ENCODE measurements at regions not wholly inside any gene's neighbourhood (a gene's known extent, or its start where the extent isn't known, plus 50 kb on each side); places are given as distances from the start of the nearest gene placed in this dataset.

DNA sequence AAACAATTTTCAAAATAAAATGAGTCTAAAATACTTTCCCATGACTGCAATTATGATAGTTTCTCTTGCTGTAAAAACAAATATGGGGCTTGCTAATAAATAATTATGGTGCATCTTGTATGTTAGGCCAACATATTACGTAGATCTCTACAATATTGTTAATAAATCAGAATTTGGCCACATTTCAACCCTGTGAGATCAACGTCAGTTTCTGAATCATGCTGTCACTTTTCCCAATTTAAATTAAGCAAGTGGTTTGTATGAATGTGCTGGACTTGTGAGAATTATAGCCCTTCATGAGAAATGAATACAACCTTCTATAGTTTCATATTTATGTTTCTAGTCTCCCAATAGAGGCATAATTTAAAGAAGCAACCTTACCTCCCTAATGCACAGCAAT is 808.9 kb downstream of the SUCLG1 start:
- DNase-seq (ENCODE audit: low spot score), result no peak
- TF ChIP-seq, protein P1, sequence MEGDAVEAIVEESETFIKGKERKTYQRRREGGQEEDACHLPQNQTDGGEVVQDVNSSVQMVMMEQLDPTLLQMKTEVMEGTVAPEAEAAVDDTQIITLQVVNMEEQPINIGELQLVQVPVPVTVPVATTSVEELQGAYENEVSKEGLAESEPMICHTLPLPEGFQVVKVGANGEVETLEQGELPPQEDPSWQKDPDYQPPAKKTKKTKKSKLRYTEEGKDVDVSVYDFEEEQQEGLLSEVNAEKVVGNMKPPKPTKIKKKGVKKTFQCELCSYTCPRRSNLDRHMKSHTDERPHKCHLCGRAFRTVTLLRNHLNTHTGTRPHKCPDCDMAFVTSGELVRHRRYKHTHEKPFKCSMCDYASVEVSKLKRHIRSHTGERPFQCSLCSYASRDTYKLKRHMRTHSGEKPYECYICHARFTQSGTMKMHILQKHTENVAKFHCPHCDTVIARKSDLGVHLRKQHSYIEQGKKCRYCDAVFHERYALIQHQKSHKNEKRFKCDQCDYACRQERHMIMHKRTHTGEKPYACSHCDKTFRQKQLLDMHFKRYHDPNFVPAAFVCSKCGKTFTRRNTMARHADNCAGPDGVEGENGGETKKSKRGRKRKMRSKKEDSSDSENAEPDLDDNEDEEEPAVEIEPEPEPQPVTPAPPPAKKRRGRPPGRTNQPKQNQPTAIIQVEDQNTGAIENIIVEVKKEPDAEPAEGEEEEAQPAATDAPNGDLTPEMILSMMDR (IDR thresholded peaks at IDR 0.05; ENCODE audit: extremely low read depth, missing control alignments), result no peak

DNA sequence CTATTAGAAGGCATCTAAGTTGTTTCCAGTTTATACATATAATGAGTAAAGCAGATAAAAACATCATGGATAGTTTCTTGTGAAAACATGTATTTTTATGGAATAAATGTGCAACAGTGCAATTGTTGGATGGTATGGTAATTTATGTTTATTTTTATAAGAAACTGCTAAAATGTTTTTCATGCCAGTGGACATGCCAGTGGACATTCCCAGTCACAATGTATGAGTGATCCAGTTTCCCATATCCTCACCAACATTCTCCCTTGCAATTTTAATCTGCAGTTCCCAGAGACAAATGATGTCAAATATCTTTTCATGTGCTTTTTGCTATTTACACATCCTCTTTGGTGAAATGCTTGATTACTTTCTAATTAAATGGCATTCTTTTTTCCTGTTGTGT is 818.6 kb downstream of the SUCLG1 start:
- no peak for DNase-seq (ENCODE audit: low spot score)
- TF ChIP-seq, protein P1 (IDR thresholded peaks at IDR 0.05; ENCODE audit: extremely low read depth, missing control alignments), result no peak

DNA sequence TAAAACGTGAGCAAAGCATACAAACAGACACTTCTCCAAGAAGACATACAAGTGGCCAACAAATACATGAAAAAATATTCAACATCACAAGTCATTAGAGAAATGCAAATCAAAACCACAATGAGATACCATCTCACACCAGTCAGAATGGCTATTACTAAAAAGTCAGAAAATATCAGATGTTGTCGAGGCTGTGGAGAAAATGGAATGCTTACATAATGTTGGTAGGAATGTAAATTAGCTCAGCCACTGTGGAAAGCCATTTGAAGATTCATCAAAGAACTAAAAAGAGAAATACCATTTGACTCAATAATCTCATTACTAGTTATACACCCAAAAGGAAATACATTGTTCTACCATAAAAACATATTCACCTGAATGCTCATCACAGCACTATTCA is 825.7 kb downstream of the SUCLG1 start:
- DNase-seq (ENCODE audit: low spot score), result no peak
- TF ChIP-seq, protein P1 (IDR thresholded peaks at IDR 0.05; ENCODE audit: extremely low read depth, missing control alignments), result no peak

DNA sequence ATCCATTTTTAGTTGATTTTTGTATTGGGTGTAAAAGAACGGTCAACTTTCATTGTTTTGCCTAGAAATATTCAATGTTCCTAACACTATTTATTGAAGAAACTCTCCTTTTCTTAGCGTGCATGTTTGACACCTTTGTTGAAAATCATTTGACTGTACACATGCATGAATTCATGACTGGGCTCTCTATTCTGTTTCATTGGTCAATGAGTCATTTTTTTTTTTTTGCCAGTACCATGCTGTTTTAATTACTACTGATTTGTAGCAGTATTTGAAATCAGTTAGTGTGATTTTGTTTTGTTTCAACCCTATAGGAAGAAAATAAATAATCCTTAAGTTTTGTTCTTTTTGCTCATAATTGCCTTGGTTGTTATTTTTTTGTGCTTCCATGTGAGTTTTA is 828.7 kb downstream of the SUCLG1 start:
- TF ChIP-seq, protein P1 (IDR thresholded peaks at IDR 0.05; ENCODE audit: extremely low read depth, missing control alignments), result no peak
- no peak for DNase-seq (ENCODE audit: low spot score)

DNA sequence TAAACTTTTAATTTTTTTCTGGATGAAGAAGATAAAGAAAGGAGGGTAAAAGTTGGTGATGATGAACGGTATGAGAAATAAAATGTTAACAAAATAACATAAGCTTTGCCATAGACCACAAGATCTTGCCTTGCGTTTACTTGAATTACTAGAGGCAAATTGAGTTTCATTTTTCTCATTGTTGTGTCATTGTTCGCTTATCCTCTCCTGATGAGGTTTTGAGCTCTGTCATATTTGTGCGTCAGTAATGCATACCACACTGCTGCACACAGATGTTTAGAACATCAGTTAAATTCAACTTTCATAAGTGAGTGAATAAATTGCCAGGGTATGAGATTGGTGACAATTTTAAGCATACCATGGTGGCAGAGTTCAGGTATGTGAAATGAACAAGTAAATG is 843.6 kb downstream of the SUCLG1 start:
- TF ChIP-seq, protein P1 (IDR thresholded peaks at IDR 0.05; ENCODE audit: extremely low read depth, missing control alignments), result no peak
- no peak for DNase-seq (ENCODE audit: low spot score)

DNA sequence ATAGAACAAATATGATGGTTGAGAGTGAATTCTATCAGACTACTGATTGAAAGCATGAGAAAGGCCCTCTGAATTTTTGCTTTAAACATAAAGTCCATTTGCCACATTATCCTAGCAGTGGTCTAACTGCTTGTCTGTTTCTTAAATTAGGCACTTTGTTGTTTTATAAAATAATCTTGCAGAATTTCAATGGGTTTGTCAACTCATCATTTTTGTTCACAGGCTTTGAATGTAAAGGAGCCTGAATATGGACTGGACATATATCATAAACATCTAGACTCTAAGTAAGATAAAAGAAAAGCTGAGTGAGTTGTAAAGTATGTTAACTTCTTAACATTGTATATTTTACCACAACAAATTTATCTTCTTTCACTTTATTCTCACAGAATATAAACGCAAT is 845.9 kb downstream of the SUCLG1 start:
- TF ChIP-seq, protein P1 (IDR thresholded peaks at IDR 0.05; ENCODE audit: extremely low read depth, missing control alignments), result no peak
- DNase-seq (ENCODE audit: low spot score), result no peak

DNA sequence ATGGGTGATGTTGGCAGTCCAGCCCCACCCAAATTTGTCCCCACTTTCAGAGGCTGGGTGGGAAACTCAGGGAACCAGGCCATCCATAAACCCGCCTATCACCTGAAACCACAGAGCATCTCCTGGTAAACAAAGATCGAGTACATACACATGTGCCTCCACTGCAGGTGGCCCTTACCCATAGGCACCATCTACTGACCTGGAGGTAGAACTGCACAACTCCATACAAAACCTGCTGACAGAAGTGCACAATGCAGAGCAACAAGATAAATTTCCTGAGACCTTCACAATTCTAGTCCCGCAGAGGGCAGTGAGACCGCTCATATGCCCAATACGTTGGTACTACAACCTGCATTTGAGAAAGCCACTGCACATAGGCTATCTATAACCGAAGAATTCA is 856.3 kb downstream of the SUCLG1 start:
- DNase-seq (ENCODE audit: low spot score), result no peak
- TF ChIP-seq, protein P1 (IDR thresholded peaks at IDR 0.05; ENCODE audit: extremely low read depth, missing control alignments), result no peak

Measured in GM20000 (cell line).